HG03039 (cell line): ENCODE measurements at regions not wholly inside any gene's neighbourhood (a gene's known extent, or its start where the extent isn't known, plus 50 kb on each side); places are given as distances from the start of the nearest gene placed in this dataset.
"Not testable (repeated sequence)": the region's sequence is repeated elsewhere in the genome, so short reads cannot be mapped to it uniquely, and the experiment has no call there.

Experiments used
- ATAC-seq: cut with Tn5 transposase; IDR thresholded peaks from one replicate; pipeline ENCODE4 v1.9.1; 2021; ENCODE audit warnings: mild to moderate bottlenecking, moderate library complexity; ENCODE audit not compliant: unreplicated experiment

DNA sequence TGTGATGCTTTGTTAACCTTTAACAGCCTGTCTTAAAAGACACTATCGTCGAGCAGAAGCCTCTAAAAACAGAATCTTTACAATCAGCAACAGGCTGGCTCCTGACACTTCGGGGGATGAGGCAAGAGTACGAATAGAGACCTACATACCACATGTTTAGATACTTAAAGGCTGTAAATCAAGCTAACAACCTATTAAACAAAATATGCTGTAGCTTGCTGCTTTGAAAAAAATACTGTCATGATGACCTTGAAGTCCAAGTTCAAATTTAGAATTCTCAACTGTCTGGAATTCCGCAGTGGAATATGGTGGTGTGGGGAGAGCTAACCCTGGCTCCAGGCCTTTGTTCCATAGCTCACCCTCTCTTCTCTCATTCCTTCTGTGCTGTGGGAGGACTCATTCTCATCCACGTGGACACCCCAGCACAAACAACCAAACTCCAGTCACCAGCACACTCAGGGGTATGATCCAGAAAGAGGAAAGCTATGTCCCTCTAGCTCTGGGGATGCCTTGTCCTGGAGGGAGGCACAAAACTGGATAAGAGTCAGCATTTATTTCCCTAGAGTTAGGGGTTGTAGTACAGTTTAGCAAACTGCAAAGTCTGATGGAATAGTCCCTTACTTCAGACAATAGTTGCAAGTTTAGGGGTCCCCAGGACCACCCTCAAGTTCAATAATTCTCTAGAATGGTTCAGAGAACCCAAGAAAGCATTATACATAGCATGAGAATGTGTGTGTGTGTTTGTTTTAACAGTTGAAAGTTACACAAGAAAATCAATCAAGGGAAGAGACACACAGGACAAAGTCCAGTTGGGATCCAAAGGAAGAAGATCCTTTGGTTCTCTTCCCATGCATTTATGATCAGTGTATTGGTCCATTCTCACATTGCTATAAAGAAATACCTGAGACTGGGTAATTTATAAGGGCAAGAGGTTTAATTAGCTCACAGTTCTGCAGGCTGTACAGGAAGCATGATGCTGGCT lies 196.1 kb upstream of the SVIL start:
- ATAC-seq, result no peak

DNA sequence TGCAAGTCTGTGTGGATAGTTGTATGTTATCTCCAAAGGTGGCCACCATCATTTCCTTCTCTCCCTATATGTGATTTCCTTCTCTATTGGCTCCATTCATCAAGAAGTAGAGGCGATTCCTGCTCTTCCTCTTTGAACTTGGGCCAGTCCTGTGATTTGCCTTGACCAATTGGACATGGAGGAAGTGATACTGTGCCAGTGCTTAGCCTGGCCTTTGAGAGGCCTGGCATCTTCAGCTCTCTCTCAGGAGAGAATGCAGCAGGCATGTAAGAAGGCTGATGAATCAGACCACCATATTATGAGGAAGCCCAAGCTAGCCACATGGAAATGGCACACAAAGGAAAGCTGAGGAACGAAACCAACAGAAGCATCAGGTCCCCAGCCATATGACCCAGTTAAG lies 195.0 kb upstream of the SVIL start:
- ATAC-seq, result no peak

DNA sequence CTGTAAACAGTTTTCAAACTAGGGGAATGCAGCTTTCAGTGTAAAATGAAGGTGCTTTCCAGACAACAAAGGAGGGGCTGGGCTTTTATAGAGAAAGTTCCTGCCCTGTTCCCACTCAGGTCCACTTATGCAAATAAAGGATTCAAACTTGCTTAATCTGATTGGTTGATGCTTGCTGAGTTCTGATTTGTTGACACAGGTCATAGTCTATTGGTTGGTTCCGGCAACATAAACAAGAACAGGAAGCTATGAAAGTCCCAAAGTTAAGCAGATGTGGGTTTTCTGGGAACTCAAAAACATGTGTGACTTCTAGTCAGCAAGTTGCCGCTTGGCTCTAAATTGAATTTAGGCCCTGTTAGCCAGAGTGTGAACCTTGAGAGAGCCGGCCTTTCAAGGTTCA lies 194.2 kb upstream of the SVIL start:
- ATAC-seq, result no peak

DNA sequence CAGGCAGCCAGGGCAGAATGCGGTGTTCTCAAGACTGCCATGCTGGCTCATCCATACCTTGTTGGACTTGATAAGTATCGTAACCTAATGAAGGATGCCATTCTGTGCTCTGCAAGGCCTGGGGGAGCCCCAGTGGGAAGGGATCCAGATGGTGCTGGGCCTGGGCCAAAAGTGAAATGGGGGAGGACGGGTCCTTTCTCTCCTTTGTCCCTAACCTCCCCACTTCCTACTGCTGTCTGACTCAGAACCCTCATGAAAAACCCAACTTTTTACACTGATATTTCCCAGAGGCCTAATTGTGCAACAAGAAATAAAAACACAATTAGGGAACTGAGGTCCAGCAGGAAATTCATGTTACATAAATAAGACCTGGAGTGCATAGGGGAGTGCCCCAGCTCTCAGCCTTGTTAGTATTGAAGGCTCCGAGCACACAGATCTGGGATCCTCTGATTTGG lies 193.7 kb upstream of the SVIL start:
- ATAC-seq, result no peak

DNA sequence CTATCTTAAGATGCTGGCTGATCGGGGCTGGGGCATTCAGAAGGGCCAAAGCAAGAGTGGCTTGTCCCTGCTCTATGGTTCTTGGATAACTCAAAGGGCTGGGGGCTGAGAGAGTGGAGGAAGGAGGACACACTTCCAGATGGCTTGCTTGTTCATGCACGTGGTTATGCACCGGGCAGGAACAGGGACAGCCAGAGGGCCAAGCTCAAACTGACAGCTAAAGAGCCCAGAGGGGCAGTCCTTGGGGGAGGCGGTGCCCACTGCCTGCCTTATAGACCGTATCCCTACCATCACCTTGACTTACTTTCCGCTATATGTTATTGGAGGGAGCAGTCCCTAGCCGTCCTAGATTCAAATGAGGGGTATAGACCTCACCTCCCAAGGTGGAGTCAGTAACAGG lies 192.7 kb upstream of the SVIL start:
- ATAC-seq, result no peak

DNA sequence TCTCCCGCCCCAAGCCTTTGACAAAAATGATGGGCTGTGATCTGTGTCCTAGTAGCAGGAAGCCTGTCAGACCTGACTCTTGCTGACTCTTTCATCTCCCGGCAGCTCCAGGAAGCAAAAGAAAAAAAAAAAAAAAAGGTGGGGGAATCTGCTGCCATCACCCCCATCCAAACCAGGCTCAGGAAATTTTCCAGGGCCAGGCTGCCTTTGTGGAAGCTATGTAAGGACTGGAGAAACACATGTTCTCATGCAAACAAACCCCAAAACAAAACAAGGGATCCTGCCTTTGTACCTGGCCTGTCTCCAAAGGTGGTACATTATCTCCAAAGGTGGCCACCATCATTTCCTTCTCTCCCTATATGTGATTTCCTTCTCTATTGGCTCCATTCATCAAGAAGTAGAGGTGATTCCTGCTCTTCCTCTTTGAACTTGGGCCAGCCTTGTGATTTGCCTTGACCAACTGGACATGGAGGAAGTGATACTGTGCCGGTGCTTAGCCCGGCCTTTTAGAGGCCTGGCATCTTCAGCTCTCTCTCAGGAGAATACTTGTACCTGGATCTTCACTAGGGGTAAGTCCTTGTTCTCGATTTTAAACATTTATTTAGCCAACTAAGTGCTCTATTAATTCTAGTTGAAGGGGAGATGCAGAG lies 192.2 kb upstream of the SVIL start:
- ATAC-seq, result no peak

DNA sequence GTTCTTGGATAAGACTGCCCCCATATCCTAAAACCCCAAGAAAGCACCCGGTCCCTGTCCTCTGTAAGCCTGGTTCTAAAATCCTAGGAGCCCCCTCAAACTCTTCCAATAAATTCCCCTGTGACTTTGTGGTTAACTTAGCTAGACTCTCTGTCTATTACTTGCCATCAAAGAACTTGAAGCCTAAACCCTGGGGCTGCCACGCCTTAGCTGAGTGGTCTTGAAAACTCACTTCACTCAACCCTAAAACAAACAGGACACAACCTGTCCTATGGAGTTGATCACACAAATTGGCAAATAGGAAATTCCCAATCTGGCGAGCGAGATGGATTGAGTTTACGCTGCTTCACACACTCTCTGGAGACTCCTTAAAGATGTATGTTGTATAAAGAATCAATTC lies 191.4 kb upstream of the SVIL start:
- ATAC-seq, result no peak

DNA sequence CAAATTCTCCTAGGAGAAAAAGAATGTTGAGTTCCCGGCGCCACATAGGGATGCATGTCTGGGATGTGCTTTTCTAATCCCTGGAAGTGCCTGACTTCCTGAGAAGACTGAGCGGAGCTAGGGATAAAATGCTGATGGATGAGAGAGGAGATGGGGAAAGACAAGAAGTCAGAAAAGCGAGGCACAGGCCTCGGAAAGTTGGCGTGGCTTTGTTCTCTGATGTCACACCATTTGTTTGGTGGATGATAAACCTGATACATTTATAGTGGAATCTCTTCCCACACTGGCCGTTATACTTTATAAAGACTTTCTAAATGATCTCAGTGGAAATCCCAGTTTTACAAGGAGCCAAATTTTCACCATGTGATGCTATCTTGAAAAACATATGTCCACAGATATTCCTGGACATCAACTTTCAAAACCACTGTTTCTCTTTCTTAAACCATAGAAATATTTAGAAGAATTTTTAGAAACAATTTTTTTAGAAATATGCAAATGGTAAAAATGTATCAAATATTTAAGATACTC lies 188.8 kb upstream of the SVIL start:
- ATAC-seq, result no peak

DNA sequence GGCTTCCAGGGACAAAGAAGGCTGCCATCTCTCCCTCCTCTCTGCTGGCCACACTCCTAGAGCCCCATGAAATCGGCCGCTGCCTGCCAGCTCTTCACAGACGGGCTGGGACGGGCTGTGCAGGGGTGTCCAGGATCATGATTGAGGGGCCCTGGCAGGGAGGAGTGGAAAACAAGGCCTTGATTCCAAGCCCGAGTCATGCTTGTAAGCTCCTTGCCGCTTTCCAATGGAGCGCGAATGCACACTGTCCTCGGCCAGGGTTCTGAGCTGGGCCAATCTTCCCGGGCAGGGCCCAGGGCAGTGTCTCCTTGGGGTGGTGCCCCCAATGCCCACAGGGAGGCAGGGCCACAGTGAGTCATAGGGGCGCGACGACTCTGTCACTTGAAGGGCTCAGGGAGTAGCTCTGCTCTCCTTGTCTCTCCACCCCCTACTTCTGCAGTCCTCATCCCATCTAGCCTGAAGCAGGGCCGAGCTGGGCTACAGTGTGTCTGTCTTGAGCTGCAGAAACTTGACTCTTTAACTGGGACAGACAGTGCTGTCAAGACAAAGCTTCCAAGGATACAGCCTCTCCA lies 186.2 kb upstream of the SVIL start:
- no peak for ATAC-seq

DNA sequence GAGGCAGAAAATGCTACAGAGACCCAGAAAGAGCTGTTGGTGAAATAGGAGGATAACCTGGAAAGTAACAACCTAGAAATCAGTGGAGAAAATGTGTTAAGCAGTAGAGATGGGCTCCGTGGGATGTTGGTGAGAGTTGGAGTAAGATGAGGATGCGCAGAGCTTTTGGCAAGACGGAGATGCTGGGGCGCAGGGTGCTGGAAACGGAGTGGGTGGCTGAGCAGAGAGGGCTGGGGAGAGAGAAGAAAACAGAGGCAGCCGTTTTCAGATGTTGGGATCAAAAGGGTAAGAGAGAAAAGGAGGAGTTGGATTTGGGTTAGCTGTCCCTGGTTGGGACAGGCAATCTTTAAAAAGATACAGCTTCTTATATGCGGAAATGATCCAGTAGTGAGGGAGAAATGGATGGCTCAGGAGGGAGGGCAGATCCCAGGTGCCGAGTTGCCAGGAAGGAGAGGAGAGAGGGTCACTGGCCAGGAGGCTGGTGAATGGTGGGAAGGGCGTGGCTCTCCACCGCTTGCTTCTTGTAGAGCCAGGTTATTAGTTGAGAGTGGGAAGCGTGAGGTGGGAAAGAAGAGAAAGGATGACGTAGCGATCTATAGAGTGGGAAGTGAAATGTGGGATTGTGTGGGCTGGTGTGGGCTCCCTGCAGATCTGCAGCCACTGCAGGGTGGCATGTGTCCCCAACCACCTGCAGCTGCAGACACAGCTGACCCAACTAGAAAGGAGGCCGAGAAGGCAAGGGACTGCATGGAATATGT lies 182.2 kb upstream of the SVIL start:
- no peak for ATAC-seq

DNA sequence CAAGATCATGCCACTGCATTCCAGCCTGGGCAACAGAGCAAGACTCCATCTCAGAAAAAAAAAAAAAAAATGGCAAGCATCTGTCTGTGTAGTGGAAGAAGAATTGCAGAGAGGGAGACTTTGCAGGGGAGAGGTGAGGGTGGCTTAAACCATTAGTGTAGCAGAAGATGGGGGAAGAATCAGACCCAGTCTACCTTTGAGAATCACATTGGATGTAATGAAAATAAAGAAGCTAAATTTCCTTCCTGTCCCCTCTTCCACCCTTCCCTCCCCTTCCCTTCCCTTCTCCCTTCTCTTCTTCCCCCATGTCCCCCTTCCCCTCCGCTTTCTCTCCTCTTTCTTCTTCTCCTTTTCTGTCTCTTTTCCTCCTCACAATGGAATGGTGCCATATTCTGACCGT lies 180.8 kb upstream of the SVIL start:
- no peak for ATAC-seq

DNA sequence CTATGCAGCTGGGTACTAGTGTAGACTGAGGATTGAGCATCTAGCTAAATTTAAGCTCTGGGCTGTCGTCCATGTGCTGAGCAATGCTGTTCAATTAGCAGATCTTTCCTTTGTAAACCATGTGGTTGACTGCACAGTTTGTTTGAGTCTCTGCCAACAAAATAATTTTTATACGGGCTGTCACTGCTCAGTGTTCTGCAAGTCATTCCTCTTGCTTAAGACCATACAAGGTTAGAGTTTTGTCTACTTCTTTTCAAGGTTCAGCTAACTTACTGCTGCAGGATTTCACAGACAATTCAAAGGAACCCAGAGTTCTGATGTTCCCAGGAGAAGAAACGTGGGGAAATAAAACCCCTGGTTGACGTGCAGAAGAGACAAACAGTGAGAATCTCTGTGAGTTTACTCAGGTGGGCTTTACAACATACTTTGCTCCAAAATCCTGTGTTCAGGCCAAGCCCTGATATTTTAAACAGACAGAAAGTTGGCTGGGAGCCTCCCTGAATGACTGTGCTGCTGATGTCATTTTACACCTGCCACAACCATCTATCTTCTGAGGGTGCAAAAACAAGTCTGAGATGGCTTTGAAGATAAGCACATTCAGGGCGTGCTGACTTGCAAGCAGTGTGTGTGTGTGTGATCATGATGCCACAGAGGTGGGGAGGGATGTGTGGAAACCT lies 177.1 kb upstream of the SVIL start:
- ATAC-seq, result no peak

DNA sequence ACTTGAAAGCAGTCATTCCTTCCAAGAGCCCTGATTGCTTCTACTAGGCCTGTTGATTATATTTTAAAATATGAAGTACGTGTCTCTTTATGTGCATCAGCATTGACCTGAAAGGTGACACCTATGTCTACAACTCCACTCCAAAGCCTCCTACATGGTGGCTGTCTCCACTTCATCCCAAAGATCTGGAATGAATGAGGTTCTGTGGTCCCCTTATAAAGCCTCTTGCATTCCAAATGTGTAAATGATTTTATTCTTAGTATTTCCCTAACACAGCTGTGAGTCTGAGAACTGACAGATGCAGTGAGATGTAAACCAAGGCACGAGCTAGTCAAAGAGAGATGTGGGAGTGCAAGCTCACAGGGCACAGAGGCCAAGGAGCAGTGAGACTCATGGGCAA lies 176.0 kb upstream of the SVIL start:
- ATAC-seq, result no peak

DNA sequence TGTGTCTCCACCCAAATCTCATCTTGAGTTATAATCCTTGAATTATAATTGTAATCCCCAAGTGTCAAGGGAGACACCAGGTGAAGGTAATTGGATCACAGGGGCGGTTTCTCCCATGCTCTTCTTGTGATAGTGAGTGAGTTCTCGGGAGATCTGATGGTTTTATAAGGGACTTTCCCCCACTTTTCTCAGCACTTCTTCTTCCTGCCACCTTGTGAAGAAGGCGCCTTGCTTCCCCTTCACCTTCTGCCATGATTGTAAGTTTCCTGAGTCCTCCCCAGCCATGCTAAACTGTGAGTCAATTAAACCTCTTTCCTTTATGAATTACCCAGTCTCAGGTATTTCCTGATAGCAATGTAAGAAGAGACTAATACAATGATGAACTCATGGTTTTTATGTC lies 175.5 kb upstream of the SVIL start:
- ATAC-seq, result not testable (repeated sequence)

DNA sequence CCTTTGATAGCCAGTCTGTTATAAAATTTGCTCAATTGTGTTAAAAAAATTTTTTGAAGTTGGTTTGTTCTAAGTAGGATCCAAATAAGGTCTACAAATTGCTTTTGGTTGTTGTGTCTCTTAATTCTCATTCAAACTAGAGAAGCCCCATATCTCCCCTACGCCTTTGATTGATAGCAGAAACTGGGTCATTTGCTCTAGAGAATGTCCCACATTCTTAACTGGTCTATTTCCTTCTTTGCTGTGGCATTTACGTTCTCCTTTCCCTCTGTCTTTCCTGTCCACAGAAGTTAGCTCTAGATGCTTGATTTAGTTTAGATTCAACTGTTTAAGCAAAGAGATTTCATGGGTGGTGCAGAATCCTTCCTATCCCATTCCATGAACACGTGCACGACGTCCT lies 174.6 kb upstream of the SVIL start:
- ATAC-seq, result no peak

DNA sequence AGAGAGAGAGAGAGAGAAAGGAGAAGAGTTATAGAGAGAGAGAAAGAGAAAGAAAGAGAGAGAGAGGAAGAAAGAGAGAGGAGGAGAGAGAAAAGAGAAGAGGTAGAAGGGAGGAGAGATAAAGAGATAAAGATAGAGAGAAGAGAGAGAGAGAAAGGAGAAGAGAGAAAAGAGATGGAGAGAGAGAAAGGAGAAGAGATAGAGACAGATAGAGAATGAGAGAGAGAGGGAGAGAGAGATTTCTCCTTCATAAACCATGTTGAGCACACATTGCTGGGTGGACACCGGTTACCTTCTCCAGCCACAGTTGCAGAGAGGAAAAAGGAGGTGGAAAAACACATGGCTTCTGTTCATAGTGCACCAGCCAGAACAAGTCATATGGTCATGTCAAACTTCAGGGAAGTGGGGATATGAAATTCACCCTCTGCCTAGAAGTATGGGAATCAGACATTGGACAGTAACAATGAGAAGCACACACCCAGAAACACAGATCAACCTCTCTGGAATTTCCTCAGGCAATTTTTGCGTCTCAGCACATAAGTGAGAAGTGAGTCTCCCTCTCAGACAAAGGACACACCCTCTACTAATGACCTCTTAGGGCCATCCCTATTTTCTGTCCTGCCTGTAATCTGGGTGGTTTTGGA lies 172.5 kb upstream of the SVIL start:
- no peak for ATAC-seq

DNA sequence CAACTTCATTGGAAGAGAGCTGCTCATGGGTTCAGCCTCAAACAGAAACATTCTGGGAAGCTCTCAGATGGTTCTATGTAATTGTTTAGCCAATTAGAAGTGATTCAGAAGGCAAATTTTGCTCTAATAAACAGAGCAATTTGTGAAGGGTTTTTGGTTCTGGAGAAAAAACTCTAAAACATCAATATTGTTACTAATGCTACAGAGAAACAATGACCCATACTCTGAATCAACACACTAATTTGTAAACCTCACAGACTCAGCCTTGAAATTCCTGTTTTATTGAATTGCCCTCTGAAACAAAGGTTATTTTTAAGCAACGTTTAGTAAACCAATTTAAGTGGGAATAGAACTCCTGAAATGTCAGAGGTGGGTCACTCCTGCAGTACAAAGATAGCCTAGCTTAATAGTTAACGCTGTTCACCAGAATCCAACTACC lies 171.6 kb upstream of the SVIL start:
- ATAC-seq, result no peak

DNA sequence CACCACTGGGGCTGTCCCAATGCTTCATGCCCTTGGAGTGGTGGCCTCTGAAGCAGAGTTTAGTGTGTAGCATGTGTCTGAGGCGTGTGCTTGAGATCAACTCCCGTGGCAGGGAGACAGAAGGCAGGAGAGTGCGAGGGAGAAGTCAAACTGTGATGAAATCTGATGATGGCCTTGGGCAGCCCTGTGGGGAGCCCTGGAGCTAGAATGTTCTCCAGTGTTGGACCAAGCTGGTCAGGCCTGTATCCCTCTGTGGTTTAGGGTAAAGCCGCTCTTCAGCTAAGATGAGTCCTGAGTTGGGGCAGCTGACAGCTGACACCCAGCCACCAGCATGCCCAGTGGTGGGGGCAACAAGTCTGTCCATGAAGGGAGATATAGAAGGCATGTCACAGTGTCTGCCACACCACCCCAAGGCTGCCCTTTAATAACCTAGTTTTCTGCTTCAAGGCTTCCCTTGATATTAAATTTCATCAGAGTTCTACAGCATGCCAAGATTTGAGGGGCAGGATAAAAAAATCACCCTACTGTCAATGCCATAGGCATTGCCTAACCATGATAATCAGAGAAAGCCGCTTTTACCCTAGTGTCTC lies 170.5 kb upstream of the SVIL start:
- ATAC-seq, result no peak

DNA sequence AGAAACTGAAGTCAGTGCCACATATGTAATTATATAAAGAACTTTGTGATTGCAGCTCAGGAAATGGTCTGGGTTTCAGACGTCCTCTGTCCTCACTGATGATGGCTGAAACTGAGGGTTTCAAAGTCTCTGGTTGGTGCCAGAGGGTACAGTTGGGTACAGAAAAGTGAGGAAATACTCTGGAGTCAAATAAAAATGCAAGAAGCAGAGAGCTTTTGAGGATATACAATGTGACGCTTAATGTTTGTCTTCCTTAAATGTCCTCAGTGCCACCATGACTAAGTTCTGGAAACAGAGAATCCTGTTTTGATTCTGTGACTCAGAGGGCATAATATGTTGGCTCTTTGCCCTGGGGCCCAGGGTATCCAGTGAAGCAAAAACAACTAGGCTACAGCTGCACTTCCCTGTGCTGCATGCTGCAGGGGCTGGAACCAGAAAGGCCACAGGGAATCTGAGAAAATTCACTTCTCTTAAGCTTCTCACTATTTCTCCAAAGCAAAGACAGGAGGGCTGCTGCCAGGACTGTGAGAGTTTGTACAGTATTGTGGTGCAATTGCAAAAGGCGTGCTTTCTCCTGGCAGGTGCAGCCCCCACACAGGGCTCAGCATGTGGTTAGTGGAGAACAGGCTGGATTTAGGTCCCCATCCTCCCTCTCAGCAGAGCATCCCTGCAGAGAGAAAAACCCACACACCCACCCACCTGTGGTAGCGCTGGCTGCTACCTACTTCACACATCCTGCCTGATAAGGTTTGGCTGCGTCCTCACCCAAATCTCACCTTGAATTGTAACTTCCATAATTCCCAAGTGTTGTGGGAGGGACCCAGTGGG lies 169.5 kb upstream of the SVIL start:
- ATAC-seq, result no peak
